NCI-H1417 (cell line): ENCODE measurements at regions not wholly inside any gene's neighbourhood (a gene's known extent, or its start where the extent isn't known, plus 50 kb on each side); places are given as distances from the start of the nearest gene placed in this dataset.
"Not testable (repeated sequence)": the region's sequence is repeated elsewhere in the genome, so short reads cannot be mapped to it uniquely, and the experiment has no call there.

Experiments used
- DNase-seq, 3 experiments: peaks; one replicate each; lab custom pipeline; 2025; lab: John Stamatoyannopoulos, UW

GRCh38 chr14:56351861-56352260 is 227.7 kb upstream of the TMEM260 start:
- DNase-seq = no peak

GRCh38 chr14:56352999-56353398 is 226.6 kb upstream of the TMEM260 start:
- peak in 1 of 3 experiments; percentile 15 for DNase-seq

- DNase-seq = no peak
These were observed 222.2 kb upstream of the TMEM260 start for GRCh38 chr14:56357428-56357827.

- DNase-seq = no peak
These were observed 221.3 kb upstream of the TMEM260 start for GRCh38 chr14:56358275-56358674.

- no peak for DNase-seq
These were observed 220.6 kb upstream of the TMEM260 start for GRCh38 chr14:56358851-56359614.

GRCh38 chr14:56365663-56366062 is 213.9 kb upstream of the TMEM260 start:
- DNase-seq = not testable (repeated sequence)

- no peak for DNase-seq
These were observed 212.2 kb upstream of the TMEM260 start for GRCh38 chr14:56367416-56367815.

- DNase-seq = no peak
These were observed 207.9 kb upstream of the TMEM260 start for GRCh38 chr14:56371737-56372136.

- DNase-seq = no peak
These were observed 205.2 kb upstream of the TMEM260 start for GRCh38 chr14:56374421-56374820.

GRCh38 chr14:56378046-56378445 is 201.6 kb upstream of the TMEM260 start:
- no peak for DNase-seq

- no peak for DNase-seq
These were observed 201.1 kb upstream of the TMEM260 start for GRCh38 chr14:56378475-56378877.

- no peak for DNase-seq
These were observed 199.6 kb upstream of the TMEM260 start for GRCh38 chr14:56379956-56380355.

- no peak for DNase-seq
These were observed 193.6 kb upstream of the TMEM260 start for GRCh38 chr14:56386024-56386423.

- DNase-seq = no peak
These were observed 188.7 kb upstream of the TMEM260 start for GRCh38 chr14:56390859-56391258.

GRCh38 chr14:56394826-56395530 is 184.6 kb upstream of the TMEM260 start:
- DNase-seq = no peak

GRCh38 chr14:56400109-56400825 is 179.3 kb upstream of the TMEM260 start:
- DNase-seq = no peak

GRCh38 chr14:56412468-56413434 is 166.8 kb upstream of the TMEM260 start:
- DNase-seq = peak in 1 of 3 experiments; percentile 42

- DNase-seq = no peak
These were observed 165.9 kb upstream of the TMEM260 start for GRCh38 chr14:56413721-56414120.

GRCh38 chr14:56414236-56414635 is 165.4 kb upstream of the TMEM260 start:
- no peak for DNase-seq

GRCh38 chr14:56416213-56416612 is 163.4 kb upstream of the TMEM260 start:
- DNase-seq = no peak

- no peak for DNase-seq
These were observed 162.4 kb upstream of the TMEM260 start for GRCh38 chr14:56417173-56417572.

- DNase-seq = no peak
These were observed 159.8 kb upstream of the TMEM260 start for GRCh38 chr14:56419750-56420149.
